Mucosa of rectum (tissue), 2 donors: ENCODE measurements at regions not wholly inside any gene's neighbourhood (a gene's known extent, or its start where the extent isn't known, plus 50 kb on each side); places are given as distances from the start of the nearest gene placed in this dataset.

ENCODE experiments used
- H3K27ac ChIP-seq, 2 donors: one replicate each; pipeline ENCODE4 v1.7.0; 2013; ENCODE audit warnings: inconsistent platforms in 2 of 2, low read depth in 2 of 2, low read length in 2 of 2
- H3K27me3 ChIP-seq, 2 donors: one replicate each; pipeline ENCODE4 v1.7.0; 2013; ENCODE audit warnings: low read length in 2 of 2; ENCODE audit not compliant: control insufficient read depth in 2 of 2, insufficient read depth in 2 of 2
- H3K36me3 ChIP-seq, 2 donors: one replicate each; pipeline ENCODE4 v1.7.0; 2013; ENCODE audit warnings: low read length in 2 of 2; ENCODE audit not compliant: control insufficient read depth in 2 of 2, insufficient read depth in 2 of 2
- H3K4me1 ChIP-seq, 2 donors: one replicate each; pipeline ENCODE4 v1.7.0; 2013; ENCODE audit warnings: low read length in 2 of 2, mild to moderate bottlenecking in 1 of 2; ENCODE audit not compliant: control insufficient read depth in 2 of 2, insufficient read depth in 2 of 2
- H3K4me3 ChIP-seq, 2 donors: one replicate each; pipeline ENCODE4 v1.7.0; 2013; ENCODE audit warnings: low read length in 2 of 2
- H3K9ac ChIP-seq, 2 donors: one replicate each; pipeline ENCODE4 v1.7.0; 2013; ENCODE audit warnings: low read length in 2 of 2, low read depth in 1 of 2, mild to moderate bottlenecking in 1 of 2
- H3K9me3 ChIP-seq, 2 donors: one replicate each; pipeline ENCODE4 v1.7.0; 2013; ENCODE audit warnings: low read length in 2 of 2; ENCODE audit not compliant: control insufficient read depth in 2 of 2
- donor health status: healthy.
- donor health status: Normal muscosa, but diverticular disease.

GRCh38 chr4:138519436-138519835 is 277.3 kb upstream of the SLC7A11 start:
- no peaks in the 10 kb centered on the region for H3K36me3 ChIP-seq
- no peak overlapping the region for H3K9ac ChIP-seq
- H3K27me3 ChIP-seq: no peaks in the 10 kb centered on the region
- H3K4me1 ChIP-seq: no peaks in the 10 kb centered on the region
- no peak overlapping the region for H3K4me3 ChIP-seq
- H3K27ac ChIP-seq: no peak overlapping the region
- H3K9me3 ChIP-seq: no peaks in the 10 kb centered on the region

GRCh38 chr4:138513535-138513934 is 271.4 kb upstream of the SLC7A11 start:
- H3K27me3 ChIP-seq: no peaks in the 10 kb centered on the region
- H3K27ac ChIP-seq: no peak overlapping the region
- no peak overlapping the region for H3K4me3 ChIP-seq
- H3K9ac ChIP-seq: no peak overlapping the region
- no peaks in the 10 kb centered on the region for H3K4me1 ChIP-seq
- no peaks in the 10 kb centered on the region for H3K9me3 ChIP-seq
- H3K36me3 ChIP-seq: no peaks in the 10 kb centered on the region

DNA sequence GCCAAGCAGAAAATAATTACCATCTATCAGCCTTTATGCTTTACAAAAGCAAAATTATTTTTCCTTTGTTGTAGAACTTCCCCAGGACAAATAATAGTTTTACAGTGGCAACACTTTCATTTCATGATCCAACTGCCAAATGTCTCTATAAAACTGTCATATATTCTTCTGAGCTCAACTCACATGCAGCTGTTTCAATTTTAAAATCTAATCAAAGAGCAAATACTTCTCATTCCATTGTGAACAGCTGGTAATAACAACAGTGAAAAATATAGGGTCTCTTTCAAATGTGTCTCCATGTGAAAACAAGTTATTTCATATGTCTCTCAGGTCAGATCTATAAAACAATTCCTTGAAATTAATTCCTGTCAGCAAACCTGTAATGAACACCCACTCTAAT is 270.6 kb upstream of the SLC7A11 start:
- Histone ChIP-seq H3K27ac (no peak overlapping the region), H3K36me3 (no peaks in the 10 kb centered on the region), H3K27me3 (no peaks in the 10 kb centered on the region), H3K9me3 (no peaks in the 10 kb centered on the region), H3K4me1 (no peaks in the 10 kb centered on the region), H3K4me3 (no peak overlapping the region), H3K9ac (no peak overlapping the region)

GRCh38 chr4:138510053-138510452 is 267.9 kb upstream of the SLC7A11 start:
- no peak overlapping the region for H3K9ac ChIP-seq
- no peaks in the 10 kb centered on the region for H3K9me3 ChIP-seq
- no peaks in the 10 kb centered on the region for H3K36me3 ChIP-seq
- H3K4me3 ChIP-seq: no peak overlapping the region
- H3K27me3 ChIP-seq: no peaks in the 10 kb centered on the region
- H3K27ac ChIP-seq: no peak overlapping the region
- no peaks in the 10 kb centered on the region for H3K4me1 ChIP-seq

GRCh38 chr4:138509346-138509745 is 267.2 kb upstream of the SLC7A11 start:
- no peaks in the 10 kb centered on the region for H3K9me3 ChIP-seq
- H3K9ac ChIP-seq: no peak overlapping the region
- no peaks in the 10 kb centered on the region for H3K27me3 ChIP-seq
- H3K27ac ChIP-seq: no peak overlapping the region
- no peaks in the 10 kb centered on the region for H3K36me3 ChIP-seq
- no peaks in the 10 kb centered on the region for H3K4me1 ChIP-seq
- H3K4me3 ChIP-seq: no peak overlapping the region

DNA sequence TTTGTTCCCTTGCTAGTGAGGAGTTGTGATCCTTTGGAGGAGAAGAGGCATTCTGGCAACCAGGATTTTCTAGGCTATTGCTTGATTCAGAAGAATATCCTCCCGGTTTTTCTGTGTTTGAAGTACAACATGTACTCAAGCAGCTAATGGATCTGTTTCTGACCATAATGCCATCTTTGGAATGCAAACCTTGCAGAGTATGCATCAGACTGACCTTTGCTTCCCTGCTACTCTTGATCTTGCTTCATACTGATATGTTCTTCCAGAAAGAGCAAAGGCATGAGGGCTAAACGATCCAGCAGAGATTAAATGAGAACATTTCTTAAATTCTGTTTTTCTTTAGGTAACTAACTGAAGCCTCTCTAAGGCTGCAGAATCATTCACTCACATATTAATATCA is 265.4 kb upstream of the SLC7A11 start:
- Histone ChIP-seq H3K9me3 (no peaks in the 10 kb centered on the region), H3K9ac (no peak overlapping the region)

DNA sequence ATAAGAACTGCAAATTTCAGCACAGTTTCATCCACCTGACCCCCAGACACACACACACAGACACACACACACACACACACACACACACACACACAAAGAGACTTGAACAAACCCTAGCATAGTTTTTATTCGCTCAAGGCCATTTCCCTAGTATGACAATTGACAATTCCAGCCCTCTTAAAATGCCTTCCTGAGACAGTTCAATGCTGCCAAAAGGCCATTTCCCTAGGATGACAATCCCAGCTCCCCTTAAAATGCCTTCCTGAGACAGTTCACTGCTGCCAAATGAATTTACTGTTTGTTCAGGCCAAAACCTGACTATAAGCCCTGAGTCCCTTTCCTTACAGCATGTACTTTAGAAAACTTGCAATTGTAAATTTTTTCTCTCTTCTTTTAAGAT is 259.5 kb upstream of the SLC7A11 start:
- Histone ChIP-seq H3K9ac (no peak overlapping the region), H3K4me3 (no peak overlapping the region), H3K9me3 (no peaks in the 10 kb centered on the region), H3K27me3 (no peaks in the 10 kb centered on the region), H3K4me1 (no peaks in the 10 kb centered on the region), H3K36me3 (no peaks in the 10 kb centered on the region), H3K27ac (no peak overlapping the region)

More for the DNA sequence above, 265.4 kb upstream of the SLC7A11 start:
- no peaks in the 10 kb centered on the region for H3K27me3 ChIP-seq
- H3K4me1 ChIP-seq: no peaks in the 10 kb centered on the region
- no peaks in the 10 kb centered on the region for H3K36me3 ChIP-seq
- no peak overlapping the region for H3K27ac ChIP-seq
- no peak overlapping the region for H3K4me3 ChIP-seq

- Histone ChIP-seq H3K4me1 (no peaks in the 10 kb centered on the region), H3K4me3 (no peak overlapping the region), H3K27me3 (no peaks in the 10 kb centered on the region), H3K36me3 (no peaks in the 10 kb centered on the region), H3K27ac (no peak overlapping the region), H3K9me3 (no peaks in the 10 kb centered on the region), H3K9ac (no peak overlapping the region)
Observed at GRCh38 chr4:138500869-138501268, 258.7 kb upstream of the SLC7A11 start.

DNA sequence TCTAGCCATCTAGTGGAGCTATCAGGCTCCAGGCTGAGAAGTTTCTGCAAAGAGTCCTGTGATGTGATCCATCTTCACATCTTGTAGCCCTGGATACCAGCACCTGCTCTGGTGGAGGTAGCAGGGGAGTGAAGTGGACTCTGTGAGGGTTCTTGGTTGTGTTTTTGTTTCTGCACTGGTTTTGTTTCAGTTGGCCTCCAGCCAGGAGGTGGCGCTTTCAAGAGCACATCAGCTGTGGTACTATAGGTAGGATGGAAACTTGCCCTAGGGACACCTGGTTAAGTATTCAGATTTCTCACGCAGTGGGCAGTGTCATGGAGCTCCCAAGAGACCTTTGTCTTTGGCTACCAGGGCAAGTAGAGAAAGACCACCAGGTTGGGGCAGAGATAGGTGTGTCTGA is 257.5 kb upstream of the SLC7A11 start:
- Histone ChIP-seq H3K27me3 (no peaks in the 10 kb centered on the region), H3K4me1 (no peaks in the 10 kb centered on the region), H3K9me3 (no peaks in the 10 kb centered on the region), H3K27ac (no peak overlapping the region), H3K4me3 (no peak overlapping the region), H3K36me3 (no peaks in the 10 kb centered on the region), H3K9ac (no peak overlapping the region)

DNA sequence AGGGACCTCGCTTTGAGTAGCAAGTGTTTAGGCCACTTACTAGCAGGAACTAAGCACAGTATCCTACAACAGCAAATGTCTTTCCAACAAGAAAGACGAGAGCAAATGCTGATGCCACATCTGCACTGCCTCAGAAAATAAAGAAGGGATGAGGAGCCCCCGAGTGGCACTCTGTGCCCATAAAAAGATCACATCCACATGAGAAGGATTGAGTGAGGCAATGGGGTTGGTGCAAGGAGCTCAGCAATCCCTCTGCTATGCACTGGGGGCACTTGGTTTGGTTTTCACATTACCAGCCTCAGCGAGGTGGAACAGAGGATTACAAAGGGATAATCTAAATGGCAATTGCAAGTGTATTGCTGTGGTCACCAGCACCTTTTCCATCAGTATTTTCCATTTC is 252.8 kb upstream of the SLC7A11 start:
- Histone ChIP-seq H3K4me3 (no peak overlapping the region), H3K9ac (no peak overlapping the region), H3K36me3 (no peaks in the 10 kb centered on the region), H3K4me1 (no peaks in the 10 kb centered on the region), H3K27ac (no peak overlapping the region), H3K9me3 (no peaks in the 10 kb centered on the region), H3K27me3 (no peaks in the 10 kb centered on the region)

- H3K27me3 ChIP-seq: no peaks in the 10 kb centered on the region
- H3K36me3 ChIP-seq: no peaks in the 10 kb centered on the region
- no peaks in the 10 kb centered on the region for H3K9me3 ChIP-seq
- no peak overlapping the region for H3K27ac ChIP-seq
- no peaks in the 10 kb centered on the region for H3K4me1 ChIP-seq
- no peak overlapping the region for H3K4me3 ChIP-seq
- no peak overlapping the region for H3K9ac ChIP-seq
Observed at GRCh38 chr4:138494116-138494515, 252.0 kb upstream of the SLC7A11 start.
